NCI-H446 treated with DMSO at 0.1 percent for 48 hours (cell line): ENCODE measurements at regions not wholly inside any gene's neighbourhood (a gene's known extent, or its start where the extent isn't known, plus 50 kb on each side); places are given as distances from the start of the nearest gene placed in this dataset.
"Not testable (repeated sequence)": the region's sequence is repeated elsewhere in the genome, so short reads cannot be mapped to it uniquely, and the experiment has no call there.

Source experiments
- DNase-seq: peaks from one replicate; lab custom pipeline; 2025; lab: John Stamatoyannopoulos, UW

DNA sequence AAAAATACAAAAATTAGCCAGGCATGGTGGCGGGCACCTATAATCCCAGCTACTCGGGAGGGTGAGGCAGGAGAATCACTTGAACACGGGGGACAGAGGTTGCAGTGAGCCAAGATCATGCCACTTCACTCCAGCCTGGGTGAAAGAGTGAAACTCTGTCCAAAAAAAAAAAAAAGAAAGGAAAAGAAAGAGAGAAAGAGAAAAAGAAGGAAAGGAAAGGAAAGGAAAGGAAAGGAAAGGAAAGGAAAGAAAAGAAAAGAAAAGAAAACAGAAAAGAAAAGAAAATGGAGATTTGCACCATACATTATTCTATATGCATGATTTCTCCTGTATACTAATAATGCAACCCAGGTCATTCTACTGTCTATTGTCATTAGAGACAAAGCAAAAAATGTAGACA lies 421.5 kb downstream of the PCDH19 start:
- not testable (repeated sequence) for DNase-seq

GRCh38 chrX:99973572-99974226 lies 436.4 kb downstream of the PCDH19 start:
- DNase-seq, result no peak

GRCh38 chrX:99939883-99940232 lies 470.2 kb downstream of the PCDH19 start:
- DNase-seq, result no peak

GRCh38 chrX:99939206-99939882 lies 470.7 kb downstream of the PCDH19 start:
- not testable (repeated sequence) for DNase-seq

- DNase-seq, result no peak
Observed at GRCh38 chrX:99938464-99938863, 471.6 kb downstream of the PCDH19 start.

DNA sequence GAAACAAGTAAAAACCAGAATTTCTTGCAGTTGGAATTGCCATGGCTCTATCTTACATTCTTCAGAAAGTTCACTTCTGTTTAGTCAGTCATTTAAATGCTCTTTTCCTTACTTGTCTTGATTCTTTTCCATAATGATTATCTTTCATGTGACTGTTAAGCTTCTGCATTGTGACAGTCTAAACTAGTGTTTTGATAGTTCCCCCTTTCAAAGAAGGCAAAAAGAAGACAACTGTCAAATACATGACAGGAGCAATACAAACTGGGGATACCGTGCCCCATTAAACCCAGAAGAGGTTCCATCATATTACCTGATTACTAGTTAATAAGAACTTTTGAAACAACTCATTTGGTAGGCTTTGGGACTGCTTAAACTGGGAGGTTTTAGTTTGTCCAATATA lies 476.2 kb downstream of the PCDH19 start:
- no peak for DNase-seq

GRCh38 chrX:99914635-99915034 lies 495.4 kb downstream of the PCDH19 start:
- DNase-seq, result no peak

GRCh38 chrX:99913611-99914010 lies 496.5 kb downstream of the PCDH19 start:
- no peak for DNase-seq

GRCh38 chrX:99909946-99910345 lies 500.1 kb downstream of the PCDH19 start:
- no peak for DNase-seq

DNA sequence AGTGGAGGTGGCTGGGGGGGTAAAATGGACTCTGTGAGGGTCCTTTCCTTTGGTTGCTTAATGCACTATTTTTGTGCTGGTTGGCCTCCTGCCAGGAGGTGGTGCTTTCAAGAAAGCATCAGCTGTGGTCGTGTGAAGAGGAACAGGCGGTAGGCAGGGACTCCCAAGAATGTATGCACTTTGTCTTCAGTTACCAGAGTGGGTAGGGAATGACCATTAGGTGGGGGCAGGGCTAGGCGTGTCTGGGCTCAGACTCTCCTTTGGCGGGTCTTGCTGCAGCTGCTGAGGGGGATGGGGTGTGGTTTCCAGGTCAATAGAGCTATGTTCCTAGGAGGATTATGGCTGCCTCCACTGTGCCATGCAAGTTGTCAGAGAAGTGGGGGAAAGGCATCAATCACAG lies 509.0 kb downstream of the PCDH19 start:
- DNase-seq, result no peak

DNA sequence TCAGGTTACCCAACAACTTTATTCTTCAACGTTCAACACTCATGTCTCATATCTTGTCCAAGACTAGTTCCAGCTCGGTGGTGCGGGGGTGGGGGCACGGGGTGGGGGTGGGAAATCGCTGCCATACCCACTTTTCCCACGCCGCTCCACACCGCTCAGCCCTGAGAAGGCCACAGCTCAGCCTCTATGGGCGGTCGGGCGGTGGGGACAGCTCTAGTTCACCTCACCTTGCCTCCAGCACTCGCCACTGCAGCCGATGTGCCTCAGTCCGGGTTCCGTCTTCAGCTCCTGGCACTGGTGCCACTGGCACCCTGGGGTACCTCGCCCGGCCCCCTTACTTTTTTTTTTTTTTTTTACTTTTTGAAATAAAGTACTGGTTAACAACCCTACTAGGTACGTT lies 522.2 kb downstream of the PCDH19 start:
- DNase-seq, result no peak

DNA sequence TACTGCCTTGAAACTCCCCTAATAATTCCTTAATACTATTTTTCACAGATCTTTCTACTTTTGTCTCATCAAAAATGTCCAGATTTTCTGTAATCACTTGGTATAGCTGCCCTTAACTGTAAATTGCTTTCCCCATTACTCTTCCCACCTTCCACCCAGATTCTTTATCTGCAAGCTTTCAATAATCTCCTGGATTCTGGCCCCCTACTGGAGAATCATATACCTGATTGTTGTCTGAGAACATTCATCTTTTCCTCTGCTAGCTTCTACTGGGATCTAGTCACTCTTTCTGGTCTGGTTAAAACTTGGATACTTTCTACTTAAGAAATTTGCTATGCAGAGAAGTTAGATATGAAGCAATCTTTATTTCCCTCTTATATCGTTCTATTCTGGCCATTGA lies 552.6 kb downstream of the PCDH19 start:
- no peak for DNase-seq

DNA sequence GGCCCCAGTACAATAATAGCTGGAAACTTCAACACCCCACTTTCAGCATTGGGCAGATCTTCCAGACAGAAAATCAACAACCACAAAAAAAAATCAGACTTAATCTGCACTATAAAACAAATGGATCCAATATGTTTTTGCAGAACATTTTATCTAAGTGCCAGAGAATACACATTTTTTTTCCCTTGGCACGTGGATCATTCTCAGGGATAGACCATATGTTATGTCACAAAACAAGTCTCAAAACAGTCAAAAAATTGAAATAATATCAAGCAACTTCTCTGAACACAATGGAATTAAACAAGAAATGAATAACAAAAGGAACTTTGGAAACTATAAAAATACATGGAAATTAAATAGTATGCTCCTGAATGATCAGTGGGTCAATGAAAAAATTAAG lies 576.3 kb downstream of the PCDH19 start:
- no peak for DNase-seq

- no peak for DNase-seq
Observed at GRCh38 chrX:99820197-99820596, 589.9 kb downstream of the PCDH19 start.

DNA sequence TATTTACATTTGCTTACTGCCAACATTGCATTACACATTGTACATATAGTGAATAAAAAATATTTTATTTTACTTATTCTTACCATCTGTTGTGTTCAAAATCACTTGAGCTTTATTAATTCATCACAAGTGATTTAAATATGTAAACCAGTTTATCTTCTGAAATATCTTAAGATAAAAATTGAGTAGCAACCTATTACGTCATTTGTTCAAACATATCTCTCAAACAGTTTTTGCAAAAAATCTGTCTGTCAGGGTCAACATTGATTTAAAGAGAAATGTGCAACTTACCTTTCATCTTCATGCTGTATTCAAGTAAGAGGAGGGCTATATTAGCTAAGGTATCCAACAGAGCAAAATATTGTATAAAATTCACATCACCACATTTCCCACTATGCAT lies 610.1 kb downstream of the PCDH19 start:
- DNase-seq, result no peak

GRCh38 chrX:99798936-99799335 lies 611.1 kb downstream of the PCDH19 start:
- DNase-seq, result no peak

DNA sequence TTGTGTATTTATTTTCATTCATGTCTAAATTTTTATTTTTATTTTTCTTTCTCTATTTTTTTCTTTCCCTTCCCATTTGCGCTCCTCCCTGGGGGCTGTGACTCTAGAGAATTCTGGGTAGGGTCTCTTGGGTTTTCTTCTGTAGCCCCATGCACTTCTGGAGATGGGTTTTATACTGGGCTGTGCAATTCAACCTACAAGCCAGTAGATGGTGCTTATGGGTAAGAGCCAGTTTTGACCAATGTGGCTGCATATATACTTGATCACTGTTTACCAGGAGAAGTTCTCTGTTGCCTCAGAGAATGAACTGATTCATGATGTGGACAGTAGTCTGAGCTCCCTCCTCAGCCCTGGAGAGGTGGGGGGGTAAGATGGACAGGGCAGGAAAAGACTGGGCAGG lies 614.6 kb downstream of the PCDH19 start:
- no peak for DNase-seq

- no peak for DNase-seq
Observed at GRCh38 chrX:99782516-99783040, 627.5 kb downstream of the PCDH19 start.

DNA sequence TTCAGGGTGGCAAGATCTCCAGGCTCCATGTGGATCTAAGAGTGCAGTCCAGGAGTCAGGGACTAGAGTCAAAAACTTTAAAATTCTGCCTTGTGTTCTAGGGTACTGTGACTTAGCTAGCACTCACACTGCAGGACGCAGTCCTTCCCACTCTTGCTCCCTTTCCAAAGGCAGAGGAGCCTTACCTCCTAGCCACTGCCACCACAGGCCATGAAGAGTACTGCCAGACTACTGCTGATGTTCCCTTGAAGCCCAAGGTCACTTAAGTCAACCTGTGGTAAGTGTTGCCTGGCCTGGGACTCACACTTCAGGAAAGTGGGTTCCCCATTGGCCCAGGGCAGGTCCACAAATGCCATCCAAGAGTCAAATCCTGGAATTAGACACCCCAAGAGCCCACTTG lies 632.2 kb downstream of the PCDH19 start:
- DNase-seq, result no peak

GRCh38 chrX:99761731-99762130 lies 648.3 kb downstream of the PCDH19 start:
- DNase-seq, result no peak

GRCh38 chrX:99752776-99753175 lies 657.3 kb downstream of the PCDH19 start:
- DNase-seq, result no peak

- DNase-seq, result no peak
Observed at GRCh38 chrX:99750721-99751120, 659.4 kb downstream of the PCDH19 start.

- no peak for DNase-seq
Observed at GRCh38 chrX:99722094-99722493, 688.0 kb downstream of the PCDH19 start.

GRCh38 chrX:99719140-99719539 lies 690.9 kb downstream of the PCDH19 start:
- no peak for DNase-seq
